HAP-1 (cell line): ENCODE measurements at regions not wholly inside any gene's neighbourhood (a gene's known extent, or its start where the extent isn't known, plus 50 kb on each side); places are given as distances from the start of the nearest gene placed in this dataset.
"Not testable (repeated sequence)": the region's sequence is repeated elsewhere in the genome, so short reads cannot be mapped to it uniquely, and the experiment has no call there.

Experiments used
- DNase-seq, 2 experiments: peaks; one replicate each; pipeline ENCODE4 v3.0.0-alpha.2; 2016 to 2020; ENCODE audit warnings: low spot score in 2 of 2
- H3K27me3 ChIP-seq: fragments of 250-450 bp; sonication (Bioruptor Pico); 2 replicates; pipeline ENCODE4 v1.5.1; 2020; ENCODE audit warnings: low read depth, mild to moderate bottlenecking, moderate library complexity
- H3K36me3 ChIP-seq: fragments of 250-450 bp; sonication (Bioruptor Pico); replicated peaks from 2 replicates; pipeline ENCODE4 v1.5.1; 2020; ENCODE audit warnings: mild to moderate bottlenecking
- H3K4me1 ChIP-seq: fragments of 250-450 bp; sonication (Bioruptor Pico); 2 replicates; pipeline ENCODE4 v1.5.1; 2020; ENCODE audit warnings: mild to moderate bottlenecking
- H3K4me3 ChIP-seq: fragments of 250-450 bp; sonication (Bioruptor Pico); 2 replicates; pipeline ENCODE4 v1.5.1; 2020; ENCODE audit warnings: mild to moderate bottlenecking, moderate library complexity
- H3K9me3 ChIP-seq: fragments of 250-450 bp; sonication (Bioruptor Pico); 2 replicates; pipeline ENCODE4 v1.5.1; 2020; ENCODE audit warnings: mild to moderate bottlenecking, moderate library complexity
- in situ Hi-C: fragments of 300-500 bp; cut with MboI; formaldehyde crosslinking; loops from 3 replicates; pipeline ENCODE4 v1.14.3; 2020; ENCODE audit warnings: low sequenced_read_pairs, inconsistent platforms, mixed read lengths

DNA sequence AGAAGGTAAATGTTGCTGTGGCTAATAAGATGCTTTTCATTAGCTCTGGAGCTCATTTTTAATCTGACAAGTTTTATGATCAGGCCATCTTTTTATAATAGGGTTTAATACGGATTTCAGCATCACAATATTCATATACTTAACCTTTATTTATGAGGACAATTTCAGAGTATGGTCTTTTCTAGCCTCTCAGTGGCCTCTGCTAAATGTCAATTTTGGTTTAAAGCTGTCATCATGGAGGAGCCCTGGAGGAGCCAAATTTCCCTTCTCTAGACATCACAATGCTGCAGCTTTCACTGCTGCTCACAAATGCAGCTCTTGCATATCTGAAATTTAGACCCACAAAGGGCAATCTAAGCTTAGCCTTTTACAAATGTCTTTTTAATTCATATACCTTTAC is 510.4 kb downstream of the PCDH7 start:
- peaks cover 10% of the 10 kb centered on the region; the same call in 1 of the 2 replicates for H3K4me1 ChIP-seq
- no peaks in the 10 kb centered on the region for H3K9me3 ChIP-seq
- H3K4me3 ChIP-seq = no peak overlapping the region
- in situ Hi-C loops = no loop called here
- DNase-seq = no peak
- H3K36me3 ChIP-seq = no peaks in the 10 kb centered on the region
- H3K27me3 ChIP-seq = no peaks in the 10 kb centered on the region

DNA sequence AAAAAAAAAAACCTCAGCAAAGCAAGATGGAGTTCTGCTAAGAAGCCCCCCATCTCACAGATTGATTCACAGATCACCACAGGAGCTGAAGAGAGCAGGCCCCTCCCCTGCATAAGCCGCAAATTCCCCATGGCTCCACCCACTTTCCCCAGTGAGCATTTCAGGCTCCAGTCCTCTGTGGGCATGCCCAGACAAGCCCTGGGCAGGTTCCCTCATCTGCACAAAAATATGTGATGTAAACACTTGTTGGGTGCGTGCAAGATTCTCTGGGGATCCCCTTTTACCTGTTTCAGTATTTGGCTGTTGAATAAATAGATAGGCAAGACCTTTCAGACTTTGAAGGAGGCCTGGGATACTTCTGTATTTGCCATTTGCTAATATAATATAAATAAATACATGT is 514.3 kb downstream of the PCDH7 start:
- peak in 1 of 2 experiments; percentile 70 for DNase-seq
- H3K4me3 ChIP-seq = no peak overlapping the region
- no peaks in the 10 kb centered on the region for H3K4me1 ChIP-seq
- no peaks in the 10 kb centered on the region for H3K27me3 ChIP-seq
- H3K36me3 ChIP-seq = no peaks in the 10 kb centered on the region
- in situ Hi-C loops = no loop called here
- no peaks in the 10 kb centered on the region for H3K9me3 ChIP-seq

DNA sequence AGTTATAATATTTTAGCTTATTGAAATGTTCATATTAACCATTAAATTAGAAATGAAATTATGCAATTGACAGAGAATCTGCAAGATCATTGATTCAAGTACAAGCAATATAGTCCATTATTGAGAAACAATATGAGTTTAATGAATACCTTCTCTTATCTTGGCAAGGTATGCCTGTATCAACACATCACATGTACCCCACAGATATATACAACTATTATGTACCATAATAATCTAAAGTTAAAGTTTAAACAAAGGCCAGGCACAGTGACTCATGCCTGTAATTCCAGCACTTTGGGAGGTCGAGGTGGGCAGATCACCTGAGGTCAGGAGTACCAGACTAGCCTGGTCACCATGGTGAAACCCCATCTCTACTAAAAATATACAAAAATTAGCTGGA is 514.7 kb downstream of the PCDH7 start:
- Histone ChIP-seq H3K36me3 (no peaks in the 10 kb centered on the region), H3K27me3 (no peaks in the 10 kb centered on the region), H3K4me3 (no peak overlapping the region), H3K4me1 (no peaks in the 10 kb centered on the region), H3K9me3 (no peaks in the 10 kb centered on the region)
- in situ Hi-C loops = no loop called here
- no peak for DNase-seq

DNA sequence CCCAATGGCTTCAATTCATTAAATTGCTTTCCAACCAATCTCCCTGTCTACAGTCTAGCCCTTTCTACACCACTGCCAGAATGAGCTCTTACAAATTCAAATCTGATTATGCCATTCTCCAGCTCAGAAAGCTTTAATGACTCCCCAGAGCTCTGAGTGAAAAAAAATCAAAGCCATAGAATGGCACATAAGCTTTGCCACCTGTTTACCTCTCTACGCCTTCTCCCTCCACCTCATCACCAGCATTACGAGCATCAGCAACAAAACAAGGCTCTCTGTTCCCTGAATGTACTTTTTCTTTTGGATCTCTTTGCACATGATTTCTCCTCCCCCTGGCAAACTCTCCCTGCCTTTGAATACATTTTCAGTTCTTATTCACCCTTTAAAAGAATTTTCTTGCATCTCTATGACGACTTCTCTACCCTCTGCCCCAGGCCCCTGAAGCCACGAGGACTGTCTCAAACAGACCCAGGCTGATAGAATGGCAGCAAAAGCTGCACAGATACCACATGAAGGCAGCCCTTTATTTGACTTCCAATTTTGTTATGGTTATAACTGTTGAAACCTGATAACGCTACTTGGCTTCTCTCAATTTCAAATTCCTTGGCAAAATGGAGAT is 516.0 kb downstream of the PCDH7 start:
- Histone ChIP-seq H3K4me3 (no peak overlapping the region), H3K9me3 (no peaks in the 10 kb centered on the region), H3K36me3 (no peaks in the 10 kb centered on the region)

DNA sequence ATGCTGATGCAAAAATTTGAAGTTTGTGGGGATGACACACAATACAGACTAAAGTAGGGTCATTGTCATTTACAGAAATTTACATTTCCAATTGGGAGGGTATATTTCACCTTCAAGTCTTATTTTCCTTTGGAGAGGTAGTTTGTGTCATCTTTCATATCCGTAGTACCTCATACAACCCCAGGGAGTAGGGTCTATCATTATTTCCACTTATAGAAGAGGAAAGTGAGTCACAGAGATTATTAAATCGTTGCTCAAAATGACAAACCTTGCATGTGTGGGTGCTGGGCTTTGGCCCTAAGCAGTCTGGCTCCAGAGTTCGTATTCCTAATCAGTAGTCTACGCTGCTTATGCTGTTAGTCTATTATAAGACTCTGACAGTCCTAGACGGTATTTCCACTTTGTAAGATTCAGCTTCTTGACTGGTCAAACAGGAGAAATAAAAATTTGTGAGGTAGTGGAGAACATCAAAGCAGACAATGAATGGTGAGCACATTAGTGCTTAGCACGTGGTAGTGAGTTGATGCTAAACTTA is 516.5 kb downstream of the PCDH7 start:
- H3K36me3 ChIP-seq = no peaks in the 10 kb centered on the region
- no peaks in the 10 kb centered on the region for H3K4me1 ChIP-seq
- H3K9me3 ChIP-seq = no peaks in the 10 kb centered on the region
- DNase-seq = no peak
- no peaks in the 10 kb centered on the region for H3K27me3 ChIP-seq
- H3K4me3 ChIP-seq = no peak overlapping the region
- in situ Hi-C loops = no loop called here

More for the DNA sequence above, 516.0 kb downstream of the PCDH7 start:
- no peaks in the 10 kb centered on the region for H3K27me3 ChIP-seq
- in situ Hi-C loops = no loop called here
- DNase-seq = no peak
- H3K4me1 ChIP-seq = no peaks in the 10 kb centered on the region

DNA sequence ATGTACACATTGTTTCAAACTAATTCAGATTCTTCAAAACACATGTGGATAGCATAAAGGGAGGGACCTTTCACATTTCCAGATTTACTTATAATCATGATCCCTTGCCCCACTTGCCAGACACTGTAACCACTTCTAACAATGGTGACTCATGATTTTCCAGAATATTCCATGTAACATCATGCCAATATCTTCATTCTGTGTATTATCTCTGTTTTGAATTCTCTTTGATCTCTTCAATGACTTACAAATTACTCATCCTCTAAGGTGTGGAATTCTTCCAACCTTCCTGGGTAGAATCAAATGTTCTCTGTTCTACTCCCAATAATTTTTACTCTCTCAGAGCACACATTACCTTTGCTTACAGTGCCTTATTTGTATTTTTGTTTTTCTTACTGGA is 517.1 kb downstream of the PCDH7 start:
- H3K36me3 ChIP-seq = no peaks in the 10 kb centered on the region
- in situ Hi-C loops = no loop called here
- no peaks in the 10 kb centered on the region for H3K27me3 ChIP-seq

DNA sequence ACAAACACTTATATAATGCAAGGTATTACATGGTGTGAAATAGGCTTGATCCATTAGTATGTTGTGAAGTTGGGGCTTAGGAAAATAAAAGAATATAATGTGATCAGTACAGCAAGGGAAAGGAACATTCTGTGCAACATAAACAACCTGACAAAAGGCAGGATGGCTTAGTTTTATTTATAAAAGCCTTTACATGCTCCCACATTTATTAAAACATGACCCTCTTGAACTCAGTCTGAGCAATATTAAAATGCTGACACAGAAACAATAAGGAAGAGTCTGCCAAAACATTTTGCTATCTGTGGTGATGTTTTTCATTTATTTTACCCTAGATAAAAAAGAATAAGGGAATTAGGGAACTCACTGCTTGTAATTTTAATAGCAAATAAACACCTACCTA is 519.7 kb downstream of the PCDH7 start:
- in situ Hi-C loops = no loop called here
- Histone ChIP-seq H3K27me3 (no peaks in the 10 kb centered on the region), H3K9me3 (no peaks in the 10 kb centered on the region), H3K4me3 (no peak overlapping the region), H3K4me1 (no peaks in the 10 kb centered on the region), H3K36me3 (no peaks in the 10 kb centered on the region)
- DNase-seq = no peak

More for the DNA sequence above, 517.1 kb downstream of the PCDH7 start:
- no peaks in the 10 kb centered on the region for H3K4me1 ChIP-seq
- no peaks in the 10 kb centered on the region for H3K9me3 ChIP-seq
- no peak overlapping the region for H3K4me3 ChIP-seq
- DNase-seq = no peak

DNA sequence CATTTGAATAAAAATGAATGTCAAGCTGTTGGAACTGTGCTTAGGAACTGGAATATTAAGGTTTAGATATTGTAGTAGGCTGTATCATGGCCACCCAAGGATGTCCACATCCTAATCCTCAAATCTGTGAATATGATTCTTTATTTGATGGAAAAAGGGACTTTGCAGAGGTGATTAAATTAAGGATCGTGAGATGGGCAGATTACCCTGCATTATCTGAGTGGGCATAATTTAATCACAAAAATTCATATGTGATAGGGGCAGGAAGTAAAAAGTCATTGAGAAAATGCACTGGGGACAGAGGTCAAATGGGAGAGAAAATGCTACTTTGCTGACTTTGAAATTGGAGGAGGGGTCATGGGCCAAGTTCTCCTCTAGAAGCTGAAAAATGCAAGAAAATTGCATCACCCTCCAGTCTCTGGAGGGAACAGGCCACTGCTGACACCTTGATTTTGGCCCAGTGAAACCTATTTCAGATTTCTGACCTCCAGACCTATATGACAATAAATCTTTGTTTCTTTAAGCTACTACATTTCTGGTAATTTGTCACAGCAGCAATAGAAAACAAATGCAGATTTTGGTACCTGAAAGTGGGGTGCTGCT is 521.4 kb downstream of the PCDH7 start:
- no peaks in the 10 kb centered on the region for H3K36me3 ChIP-seq
- no peak for DNase-seq
- H3K4me3 ChIP-seq = no peak overlapping the region
- H3K27me3 ChIP-seq = no peaks in the 10 kb centered on the region
- no peaks in the 10 kb centered on the region for H3K9me3 ChIP-seq
- in situ Hi-C loops = no loop called here
- H3K4me1 ChIP-seq = no peaks in the 10 kb centered on the region

DNA sequence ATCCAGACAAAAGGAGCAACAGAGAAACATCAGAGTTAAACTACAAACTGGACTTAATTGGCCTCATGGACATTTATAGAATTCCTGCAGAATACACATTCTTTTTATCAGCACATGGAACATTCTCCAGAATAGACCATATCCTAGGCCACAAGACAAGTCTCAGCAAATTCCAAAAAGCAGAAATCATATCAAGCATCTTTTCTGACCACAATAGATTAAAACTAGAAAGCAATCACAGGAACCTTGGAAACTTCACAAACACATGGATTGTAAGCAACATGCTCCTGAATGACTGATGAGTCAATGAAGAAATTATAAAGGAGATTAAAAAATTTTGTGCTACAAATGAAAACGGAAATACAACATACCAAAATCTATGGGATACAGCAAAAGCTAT is 526.7 kb downstream of the PCDH7 start:
- no peaks in the 10 kb centered on the region; the same call in 1 of the 2 replicates for H3K9me3 ChIP-seq
- H3K4me3 ChIP-seq = no peak overlapping the region
- no peaks in the 10 kb centered on the region for H3K36me3 ChIP-seq
- no peak for DNase-seq
- in situ Hi-C loops = no loop called here
- H3K27me3 ChIP-seq = no peaks in the 10 kb centered on the region
- H3K4me1 ChIP-seq = no peaks in the 10 kb centered on the region

DNA sequence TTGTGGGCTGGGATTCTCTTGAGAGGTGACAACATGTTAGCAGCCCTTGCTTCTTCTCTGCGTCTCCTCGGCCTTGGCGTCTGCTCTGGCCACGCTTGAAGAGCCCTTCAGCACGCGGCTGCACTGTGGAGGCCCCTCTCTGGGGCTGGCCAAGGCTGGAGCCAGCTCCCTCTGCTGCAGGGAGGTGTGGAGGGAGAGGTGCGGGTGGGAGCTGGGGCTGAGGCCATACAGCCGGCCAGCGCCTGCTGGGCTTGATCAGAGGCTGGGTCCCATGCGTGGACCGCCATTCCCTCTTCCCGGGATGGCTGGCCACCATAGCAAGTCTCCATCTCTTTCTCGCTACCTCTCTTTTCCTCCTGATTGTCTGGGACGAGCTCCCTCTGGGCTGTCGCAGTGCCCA is 539.0 kb downstream of the PCDH7 start:
- in situ Hi-C loops = no loop called here
- Histone ChIP-seq H3K9me3 (no peaks in the 10 kb centered on the region), H3K36me3 (no peaks in the 10 kb centered on the region), H3K27me3 (no peaks in the 10 kb centered on the region), H3K4me3 (no peak overlapping the region), H3K4me1 (no peaks in the 10 kb centered on the region)
- no peak for DNase-seq

DNA sequence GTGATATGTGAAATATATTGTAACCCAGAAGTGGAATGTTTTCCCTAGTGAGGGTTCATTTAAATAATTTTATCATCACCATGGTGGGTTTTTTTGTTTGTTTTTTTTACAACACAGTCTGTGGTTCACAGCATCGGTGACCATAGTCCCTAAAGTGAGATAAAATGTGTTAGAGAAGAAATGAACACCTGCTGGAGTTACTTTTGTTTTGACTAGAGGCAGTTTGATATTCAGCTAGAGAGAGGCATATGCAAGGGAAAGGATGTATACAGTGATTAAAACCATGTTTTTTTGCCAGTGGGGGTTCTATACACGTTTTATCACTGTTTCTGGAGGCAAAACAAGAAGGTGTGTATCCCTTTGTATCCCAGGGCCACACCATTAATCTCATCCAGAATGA is 541.5 kb downstream of the PCDH7 start:
- in situ Hi-C loops = no loop called here
- Histone ChIP-seq H3K9me3 (no peaks in the 10 kb centered on the region), H3K27me3 (no peaks in the 10 kb centered on the region), H3K36me3 (no peaks in the 10 kb centered on the region), H3K4me3 (no peak overlapping the region), H3K4me1 (no peaks in the 10 kb centered on the region)
- no peak for DNase-seq

DNA sequence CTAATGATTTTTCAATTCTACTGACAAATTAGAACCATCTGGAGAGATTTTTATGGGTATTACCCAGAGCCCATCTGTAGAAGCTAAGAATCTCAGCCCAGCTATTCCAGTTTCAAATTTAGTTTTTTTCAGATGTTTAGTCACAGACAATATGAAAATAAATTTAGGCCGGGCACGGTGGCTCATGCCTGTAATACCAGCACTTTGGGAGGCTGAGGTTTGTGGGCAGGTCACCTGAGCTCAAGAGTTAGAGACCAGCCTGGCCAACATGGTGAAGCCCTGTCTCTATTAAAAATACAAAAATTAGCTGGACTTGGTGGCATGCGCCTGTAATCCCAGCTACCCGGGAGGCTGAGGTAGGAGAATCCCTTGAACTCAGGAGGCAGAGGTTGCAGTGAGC is 545.9 kb downstream of the PCDH7 start:
- in situ Hi-C loops, H3K4me3 ChIP-seq, H3K27me3 ChIP-seq, H3K36me3 ChIP-seq, H3K9me3 ChIP-seq, H3K4me1 ChIP-seq, DNase-seq: not testable (repeated sequence)

DNA sequence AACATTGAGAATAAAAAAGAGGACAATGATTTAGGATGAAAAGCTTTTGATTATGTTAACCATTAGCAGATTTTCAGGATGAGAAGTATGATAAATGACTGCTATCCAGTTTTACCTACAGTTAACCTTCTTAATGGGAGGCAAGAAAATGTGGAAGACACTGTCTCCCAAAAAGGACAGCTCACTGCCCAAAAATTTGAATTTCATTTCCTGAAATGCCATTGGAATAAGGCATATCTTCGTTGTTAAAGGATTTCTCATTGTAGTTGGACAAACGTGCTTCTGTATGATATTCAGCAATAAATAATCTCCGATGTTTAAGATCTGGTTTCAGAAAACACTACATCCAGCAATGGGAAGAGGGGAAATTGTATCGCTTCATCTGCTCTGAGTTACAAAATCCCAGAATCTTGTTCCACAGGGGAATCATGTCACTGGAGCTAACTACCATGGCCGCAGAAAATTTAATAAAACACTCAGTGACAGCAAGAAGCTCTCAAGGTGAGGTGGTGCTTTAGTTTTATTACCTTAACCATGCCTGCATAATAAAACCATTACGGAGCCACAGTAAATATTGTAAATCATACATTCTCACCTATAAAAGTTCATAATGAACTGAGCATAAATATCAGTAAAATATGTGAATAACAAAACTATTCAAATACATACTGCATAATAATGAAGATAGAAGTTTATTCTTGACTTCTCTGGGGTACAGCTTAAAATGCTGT is 552.3 kb downstream of the PCDH7 start:
- Histone ChIP-seq H3K27me3 (no peaks in the 10 kb centered on the region), H3K9me3 (no peaks in the 10 kb centered on the region), H3K4me3 (no peak overlapping the region), H3K36me3 (no peaks in the 10 kb centered on the region), H3K4me1 (no peaks in the 10 kb centered on the region; the same call in 1 of the 2 replicates)
- DNase-seq = no peak
- in situ Hi-C loops = no loop called here

DNA sequence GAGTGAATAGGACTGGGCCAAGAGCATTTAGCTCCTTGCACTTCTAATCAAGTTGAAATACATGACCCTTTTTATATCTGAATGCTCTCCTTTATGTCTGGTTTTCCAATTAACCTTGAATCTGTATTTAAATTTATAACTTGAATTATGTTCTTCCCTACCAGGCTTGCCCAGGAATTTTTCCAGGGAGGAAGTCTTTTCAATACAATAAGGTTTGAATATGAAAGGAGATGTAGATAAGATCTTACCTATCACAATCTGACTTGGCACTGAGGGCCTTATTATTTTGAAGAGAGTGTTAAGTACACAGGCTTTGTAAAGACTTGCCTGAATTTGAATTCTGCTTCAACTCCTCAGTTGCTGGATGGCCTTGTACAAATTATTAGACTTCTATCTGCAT is 555.7 kb downstream of the PCDH7 start:
- no peaks in the 10 kb centered on the region for H3K9me3 ChIP-seq

More for the DNA sequence above, 555.7 kb downstream of the PCDH7 start:
- H3K27me3 ChIP-seq = no peaks in the 10 kb centered on the region
- in situ Hi-C loops = no loop called here
- no peaks in the 10 kb centered on the region for H3K36me3 ChIP-seq
- no peaks in the 10 kb centered on the region; the same call in 1 of the 2 replicates for H3K4me1 ChIP-seq
- peak; percentile 12 to 84 for DNase-seq
- H3K4me3 ChIP-seq = no peak overlapping the region
